PC-3 (cell line): ENCODE measurements at regions not wholly inside any gene's neighbourhood (a gene's known extent, or its start where the extent isn't known, plus 50 kb on each side); places are given as distances from the start of the nearest gene placed in this dataset.

Experiments
- ATAC-seq: fragments of 200-7000 bp; cut with Tn5 transposase; 2 replicates; pipeline ENCODE4 v1.9.1; 2020; ENCODE audit warnings: mild to moderate bottlenecking, moderate library complexity
- BruUV-seq: library from RNA; stranded (reverse); fragments of 400-500 nt; replicated peaks from 2 replicates; lab custom pipeline; 2021; lab: Mats Ljungman, UMichigan
- CTCF ChIA-PET: fragments of 300-600 bp; sonication (Branson Sonifier 250); formaldehyde crosslinking; loops from one replicate; lab custom pipeline; 2022; ENCODE audit warnings: antibody characterized with exemption; lab: Charles Lee
- POLR2A ChIA-PET: fragments of 300-600 bp; sonication (Branson Sonifier 250); formaldehyde crosslinking; loops from one replicate; lab custom pipeline; 2022; ENCODE audit warnings: antibody characterized with exemption; ENCODE audit not compliant: unreplicated experiment; lab: Charles Lee
- DNase-seq: peaks from one replicate; pipeline ENCODE4 v3.0.0-alpha.2; 2015
- H2AFZ ChIP-seq: fragments of 300-600 bp; sonication (generic); 2 replicates; pipeline ENCODE4 v1.6.0; 2016; ENCODE audit warnings: antibody characterized with exemption, low read length
- H3F3A ChIP-seq: fragments of 300-600 bp; sonication (generic); one replicate; pipeline ENCODE4 v1.6.0; 2017; ENCODE audit warnings: antibody characterized with exemption, low read length, control low read depth, mild to moderate bottlenecking; ENCODE audit not compliant: unreplicated experiment
- H3K27ac ChIP-seq: fragments of 300-600 bp; sonication (generic); 2 replicates; pipeline ENCODE4 v1.5.1; 2016; ENCODE audit warnings: mild to moderate bottlenecking, low read length
- H3K27me3 ChIP-seq: fragments of 300-600 bp; sonication (generic); 2 replicates; pipeline ENCODE4 v1.6.1; 2016; ENCODE audit warnings: low read length, mixed read lengths
- H3K36me3 ChIP-seq: fragments of 300-600 bp; sonication (generic); 2 replicates; pipeline ENCODE4 v1.6.1; 2016; ENCODE audit warnings: low read depth, mixed run types, low read length, mixed read lengths
- H3K4me1 ChIP-seq: fragments of 300-600 bp; sonication (generic); 2 replicates; pipeline ENCODE4 v1.5.1; 2016; ENCODE audit warnings: low read length; ENCODE audit not compliant: insufficient read depth
- H3K4me2 ChIP-seq: fragments of 300-600 bp; sonication (generic); 2 replicates; pipeline ENCODE4 v1.6.0; 2016; ENCODE audit warnings: low read length
- H3K4me3 ChIP-seq: fragments of 300-600 bp; sonication (generic); 2 replicates; pipeline ENCODE4 v1.5.1; 2016; ENCODE audit warnings: mild to moderate bottlenecking, low read length, mixed read lengths
- H3K79me2 ChIP-seq: fragments of 300-600 bp; sonication (generic); 2 replicates; pipeline ENCODE4 v1.6.1; 2017; ENCODE audit warnings: low read length, mixed read lengths
- H3K9ac ChIP-seq: fragments of 300-600 bp; sonication (generic); 2 replicates; pipeline ENCODE4 v1.6.0; 2016; ENCODE audit warnings: mild to moderate bottlenecking, low read length
- H3K9me2 ChIP-seq: fragments of 300-600 bp; sonication (generic); replicated peaks from 2 replicates; pipeline ENCODE4 v1.6.1; 2016; ENCODE audit warnings: mixed run types, low read length, mixed read lengths
- H3K9me3 ChIP-seq: fragments of 300-600 bp; sonication (generic); 2 replicates; pipeline ENCODE4 v1.6.1; 2016; ENCODE audit warnings: low read length, mixed read lengths
- H4K20me1 ChIP-seq: fragments of 300-600 bp; sonication (generic); 2 replicates; pipeline ENCODE4 v1.6.1; 2016; ENCODE audit warnings: low read length, mixed read lengths
- EZH2 ChIP-seq: fragments of 300-600 bp; sonication (generic); IDR thresholded peaks from one replicate; pipeline ENCODE4 v1.6.1; 2017; ENCODE audit warnings: antibody characterized with exemption, mild to moderate bottlenecking, low read length; ENCODE audit not compliant: unreplicated experiment
- EZH2phosphoT487 ChIP-seq: fragments of 300-600 bp; sonication (generic); IDR thresholded peaks from 2 replicates; pipeline ENCODE4 v1.6.1; 2018; ENCODE audit warnings: mild to moderate bottlenecking, antibody characterized with exemption, low read length, borderline replicate concordance
- intact Hi-C: fragments of 100-400 bp; cut with micrococcal nuclease; formaldehyde crosslinking; loops from 2 replicates; pipeline ENCODE4 v1.9.0; 2023
- TF ChIP-seq, protein P1 (sequence below): fragments of 300-600 bp; sonication (generic); conservative IDR thresholded peaks from 2 replicates; pipeline ENCODE4 v1.5.1; 2017; ENCODE audit warnings: antibody characterized with exemption, low read depth, mild to moderate bottlenecking, low read length

DNA sequence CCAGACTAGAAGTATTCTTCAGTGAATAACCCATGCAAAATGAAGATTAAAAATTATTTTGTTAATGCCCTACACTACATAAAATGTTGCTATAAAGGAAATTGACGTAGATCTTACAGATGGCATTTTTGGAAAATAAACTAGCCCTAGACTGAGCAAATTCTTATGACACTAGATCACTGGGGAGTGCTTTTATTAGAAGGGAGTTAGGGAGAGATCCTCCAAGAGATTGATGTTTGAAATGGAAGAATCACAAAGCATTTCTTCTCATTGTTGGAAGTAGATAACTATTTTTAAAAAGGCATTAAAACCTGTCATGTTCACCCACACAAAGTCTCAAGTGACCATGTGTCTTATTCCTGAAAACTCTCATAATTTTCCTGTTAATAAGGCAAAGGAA is 351.1 kb upstream of the TLE4 start:
- ATAC-seq: no peak
- CTCF ChIA-PET: no interaction called here
- Histone ChIP-seq H3F3A (no peaks in the 10 kb centered on the region), H4K20me1 (no peaks in the 10 kb centered on the region), H2AFZ (no peak overlapping the region), H3K27me3 (no peaks in the 10 kb centered on the region), H3K79me2 (no peaks in the 10 kb centered on the region), H3K36me3 (no peaks in the 10 kb centered on the region), H3K27ac (no peak overlapping the region), H3K9me3 (no peaks in the 10 kb centered on the region), H3K9ac (no peak overlapping the region), H3K4me3 (no peak overlapping the region), H3K9me2 (no peaks in the 10 kb centered on the region), H3K4me1 (peaks cover 8% of the 10 kb centered on the region), H3K4me2 (no peak overlapping the region)
- no TSS peak for BruUV-seq
- no peak for TF ChIP-seq EZH2
- no peak for TF ChIP-seq EZH2phosphoT487
- TF ChIP-seq, protein P1, sequence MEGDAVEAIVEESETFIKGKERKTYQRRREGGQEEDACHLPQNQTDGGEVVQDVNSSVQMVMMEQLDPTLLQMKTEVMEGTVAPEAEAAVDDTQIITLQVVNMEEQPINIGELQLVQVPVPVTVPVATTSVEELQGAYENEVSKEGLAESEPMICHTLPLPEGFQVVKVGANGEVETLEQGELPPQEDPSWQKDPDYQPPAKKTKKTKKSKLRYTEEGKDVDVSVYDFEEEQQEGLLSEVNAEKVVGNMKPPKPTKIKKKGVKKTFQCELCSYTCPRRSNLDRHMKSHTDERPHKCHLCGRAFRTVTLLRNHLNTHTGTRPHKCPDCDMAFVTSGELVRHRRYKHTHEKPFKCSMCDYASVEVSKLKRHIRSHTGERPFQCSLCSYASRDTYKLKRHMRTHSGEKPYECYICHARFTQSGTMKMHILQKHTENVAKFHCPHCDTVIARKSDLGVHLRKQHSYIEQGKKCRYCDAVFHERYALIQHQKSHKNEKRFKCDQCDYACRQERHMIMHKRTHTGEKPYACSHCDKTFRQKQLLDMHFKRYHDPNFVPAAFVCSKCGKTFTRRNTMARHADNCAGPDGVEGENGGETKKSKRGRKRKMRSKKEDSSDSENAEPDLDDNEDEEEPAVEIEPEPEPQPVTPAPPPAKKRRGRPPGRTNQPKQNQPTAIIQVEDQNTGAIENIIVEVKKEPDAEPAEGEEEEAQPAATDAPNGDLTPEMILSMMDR: no peak
- no peak for DNase-seq
- POLR2A ChIA-PET: no interaction called here
- intact Hi-C loops: no loop called here

DNA sequence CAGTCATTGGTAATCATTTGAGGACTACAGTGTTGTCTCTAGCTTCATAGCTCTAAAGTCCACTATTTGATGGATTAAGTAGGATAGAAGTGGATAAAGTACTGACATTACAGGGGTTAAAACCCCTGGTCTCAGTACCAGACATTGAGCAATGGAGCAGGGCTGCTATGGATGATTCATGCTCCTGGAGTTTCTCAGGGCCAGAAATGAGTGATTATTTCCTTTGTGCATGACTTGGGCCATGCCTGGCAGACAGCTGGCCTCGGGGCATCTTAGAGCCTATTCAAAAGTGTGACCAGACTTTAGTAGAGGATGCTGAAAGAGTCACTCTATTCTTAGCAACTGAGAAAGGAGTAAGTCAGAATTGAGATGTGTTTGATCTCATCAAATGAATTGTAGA is 350.7 kb upstream of the TLE4 start:
- Histone ChIP-seq H3K9me2 (no peaks in the 10 kb centered on the region), H3F3A (no peaks in the 10 kb centered on the region), H3K4me3 (no peak overlapping the region), H3K4me1 (peaks cover 8% of the 10 kb centered on the region), H3K27ac (no peak overlapping the region), H3K4me2 (no peak overlapping the region), H3K79me2 (no peaks in the 10 kb centered on the region), H3K9ac (no peak overlapping the region), H3K27me3 (no peaks in the 10 kb centered on the region), H2AFZ (no peak overlapping the region), H3K9me3 (no peaks in the 10 kb centered on the region), H4K20me1 (no peaks in the 10 kb centered on the region), H3K36me3 (no peaks in the 10 kb centered on the region)
- POLR2A ChIA-PET: no interaction called here
- intact Hi-C loops: no loop called here
- CTCF ChIA-PET: no interaction called here
- DNase-seq: peak; percentile 76
- TF ChIP-seq, protein P1: no peak
- TF ChIP-seq EZH2 (no peak), EZH2phosphoT487 (no peak)
- BruUV-seq: no TSS peak
- ATAC-seq: peak; percentile 40; the same call in 1 of the 2 replicates

DNA sequence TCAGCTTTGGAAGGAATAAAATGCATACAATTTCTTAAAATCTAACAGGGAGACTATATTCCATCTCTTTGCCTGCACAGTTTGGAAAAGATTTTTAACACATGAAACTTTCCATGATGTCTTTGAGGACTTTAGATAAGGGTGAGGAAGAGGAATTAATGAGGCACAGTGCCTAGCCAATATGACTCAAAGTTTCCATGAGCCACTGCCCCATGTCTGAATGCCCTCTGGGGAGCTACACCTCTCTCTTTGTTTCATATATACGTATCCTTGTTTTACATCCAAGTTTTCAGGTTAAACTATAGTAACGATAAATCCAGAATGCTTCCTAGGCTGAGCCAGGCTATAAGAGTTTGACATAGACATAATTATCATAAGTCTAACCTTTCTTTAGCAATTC is 349.3 kb upstream of the TLE4 start:
- H2AFZ ChIP-seq: no peak overlapping the region
- DNase-seq: no peak
- ChIA-PET POLR2A (no interaction called here), CTCF (no interaction called here)
- no peaks in the 10 kb centered on the region for H3F3A ChIP-seq
- H3K4me1 ChIP-seq: peaks cover 8% of the 10 kb centered on the region
- no peaks in the 10 kb centered on the region for H3K9me2 ChIP-seq
- no peaks in the 10 kb centered on the region for H4K20me1 ChIP-seq
- no peaks in the 10 kb centered on the region for H3K27me3 ChIP-seq
- H3K36me3 ChIP-seq: no peaks in the 10 kb centered on the region
- H3K4me3 ChIP-seq: no peak overlapping the region
- no peak overlapping the region for H3K4me2 ChIP-seq
- H3K79me2 ChIP-seq: no peaks in the 10 kb centered on the region
- no peaks in the 10 kb centered on the region for H3K9me3 ChIP-seq
- no peak for ATAC-seq
- BruUV-seq: no TSS peak
- H3K9ac ChIP-seq: no peak overlapping the region
- no peak for TF ChIP-seq EZH2phosphoT487
- TF ChIP-seq, protein P1: no peak
- TF ChIP-seq EZH2: no peak
- H3K27ac ChIP-seq: no peak overlapping the region
- intact Hi-C loops: no loop called here
